ENCODE measurements at regions not wholly inside any gene's neighbourhood (a gene's known extent, or its start where the extent isn't known, plus 50 kb on each side); places are given as distances from the start of the nearest gene placed in this dataset.

- no peak for DNase-seq (ENCODE audit: extremely low read depth, low read depth)
- TF ChIP-seq CTCF (IDR thresholded peaks at IDR 0.05; ENCODE audit: low read depth, low read length) = no peak
Measured at GRCh38 chr2:58842501-58843155, 601.5 kb upstream of the FANCL start.

GRCh38 chr2:58834404-58834803, 593.3 kb upstream of the FANCL start:
- no peak for DNase-seq (ENCODE audit: extremely low read depth, low read depth)
- no peak for TF ChIP-seq CTCF (IDR thresholded peaks at IDR 0.05; ENCODE audit: low read depth, low read length)

- no peak for TF ChIP-seq CTCF (IDR thresholded peaks at IDR 0.05; ENCODE audit: low read depth, low read length)
- no peak for DNase-seq (ENCODE audit: extremely low read depth, low read depth)
Measured at GRCh38 chr2:58826795-58827194, 585.7 kb upstream of the FANCL start.

- TF ChIP-seq CTCF (IDR thresholded peaks at IDR 0.05; ENCODE audit: low read depth, low read length) = no peak
- DNase-seq (ENCODE audit: extremely low read depth, low read depth) = no peak
Measured at GRCh38 chr2:58812771-58813344, 571.7 kb upstream of the FANCL start.

GRCh38 chr2:58805126-58805525, 564.0 kb upstream of the FANCL start:
- no peak for DNase-seq (ENCODE audit: extremely low read depth, low read depth)
- no peak for TF ChIP-seq CTCF (IDR thresholded peaks at IDR 0.05; ENCODE audit: low read depth, low read length)

GRCh38 chr2:58803192-58803591, 562.1 kb upstream of the FANCL start:
- no peak for DNase-seq (ENCODE audit: extremely low read depth, low read depth)
- no peak for TF ChIP-seq CTCF (IDR thresholded peaks at IDR 0.05; ENCODE audit: low read depth, low read length)

- TF ChIP-seq CTCF (IDR thresholded peaks at IDR 0.05; ENCODE audit: low read depth, low read length) = no peak
- no peak for DNase-seq (ENCODE audit: extremely low read depth, low read depth)
Measured at GRCh38 chr2:58800881-58801280, 559.8 kb upstream of the FANCL start.
